GM10248 (cell line): ENCODE measurements at regions not wholly inside any gene's neighbourhood (a gene's known extent, or its start where the extent isn't known, plus 50 kb on each side); places are given as distances from the start of the nearest gene placed in this dataset.

ENCODE experiments used
- CTCF ChIA-PET: fragments of 300-600 bp; sonication (Branson Sonifier 250); formaldehyde crosslinking; extraction: SDS; loops from one replicate; lab custom pipeline; 2021; ENCODE audit warnings: antibody characterized with exemption; lab: Yijun Ruan, JAX
- POLR2A ChIA-PET: fragments of 350-650 bp; sonication (Branson Sonifier 250); formaldehyde crosslinking; extraction: SDS; loops from one replicate; lab custom pipeline; 2020; ENCODE audit warnings: antibody characterized with exemption; lab: Yijun Ruan, JAX
- DNase-seq: peaks from one replicate; pipeline ENCODE4 v3.0.0; 2012; ENCODE audit errors: extremely low spot score
- CTCF ChIP-seq: IDR thresholded peaks from 2 replicates; pipeline ENCODE4 v1.5.1; 2012; ENCODE audit warnings: mild to moderate bottlenecking, low read depth; ENCODE audit errors: extremely low read depth, missing control alignments, control extremely low read depth

GRCh38 chrX:150197388-150197787 is 165.7 kb upstream of the MAMLD1 start:
- CTCF ChIA-PET, result no interaction called here
- no peak for TF ChIP-seq CTCF
- DNase-seq, result no peak

GRCh38 chrX:150198776-150199175 is 164.3 kb upstream of the MAMLD1 start:
- no peak for DNase-seq
- ChIA-PET CTCF (no interaction called here), POLR2A (interaction anchor here (0.5 kb wide), 1 partner anchor 23 kb away, joined by 3 read pairs; no protein-coding TSS in a partner anchor)
- TF ChIP-seq CTCF, result no peak

More at GRCh38 chrX:150197388-150197787, 165.7 kb upstream of the MAMLD1 start:
- POLR2A ChIA-PET, result no interaction called here

GRCh38 chrX:150199181-150199580 is 163.9 kb upstream of the MAMLD1 start:
- CTCF ChIA-PET, result no interaction called here
- no peak for DNase-seq
- TF ChIP-seq CTCF, result no peak
- POLR2A ChIA-PET, result interaction anchor here (0.5 kb wide), 1 partner anchor 23 kb away, joined by 3 read pairs; no protein-coding TSS in a partner anchor

- POLR2A ChIA-PET, result no interaction called here
- no peak for TF ChIP-seq CTCF
- DNase-seq, result no peak
- CTCF ChIA-PET, result no interaction called here
Observed at GRCh38 chrX:150199803-150200202, 163.3 kb upstream of the MAMLD1 start.

- ChIA-PET POLR2A (no interaction called here), CTCF (interaction anchor here (0.9 to 1.4 kb wide), 2 partner anchors 9 to 18 kb away, joined by 5 to 6 read pairs; no protein-coding TSS in a partner anchor)
Observed at GRCh38 chrX:150200361-150200760, 162.8 kb upstream of the MAMLD1 start.

GRCh38 chrX:150200820-150201287 is 162.3 kb upstream of the MAMLD1 start:
- ChIA-PET POLR2A (no interaction called here), CTCF (interaction anchor here (0.9 to 1.4 kb wide), 2 partner anchors 9 to 18 kb away, joined by 5 to 6 read pairs; no protein-coding TSS in a partner anchor)
- TF ChIP-seq CTCF, result no peak
- DNase-seq, result peak; percentile 69

More at GRCh38 chrX:150200361-150200760, 162.8 kb upstream of the MAMLD1 start:
- no peak for DNase-seq
- no peak for TF ChIP-seq CTCF
